NCI-H187 treated with DMSO at 0.1 percent for 48 hours (cell line): ENCODE measurements at regions not wholly inside any gene's neighbourhood (a gene's known extent, or its start where the extent isn't known, plus 50 kb on each side); places are given as distances from the start of the nearest gene placed in this dataset.
"Not testable (repeated sequence)": the region's sequence is repeated elsewhere in the genome, so short reads cannot be mapped to it uniquely, and the experiment has no call there.

Experiments
- DNase-seq: peaks from one replicate; lab custom pipeline; 2025; lab: John Stamatoyannopoulos, UW

GRCh38 chr17:70523426-70523825, 354.1 kb downstream of the KCNJ2 start:
- DNase-seq = no peak

DNA sequence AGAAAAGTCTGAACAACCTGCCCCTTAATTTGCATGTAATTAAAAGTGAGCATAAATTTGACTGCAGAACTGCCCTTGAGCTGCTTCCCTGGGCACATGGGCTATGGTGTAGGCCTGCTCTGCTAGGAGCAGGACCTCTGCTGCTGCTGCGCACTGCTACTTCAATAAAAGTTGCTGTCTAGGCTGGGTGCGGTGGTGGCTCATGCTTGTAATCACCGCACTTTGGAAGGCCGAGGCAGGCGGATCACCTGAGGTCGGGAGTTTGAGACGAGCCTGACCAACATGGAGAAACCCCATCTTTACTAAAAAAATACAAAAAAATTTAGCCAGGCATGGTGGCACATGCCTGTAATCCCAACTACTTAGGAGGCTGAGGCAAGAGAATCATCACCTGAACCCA, 355.7 kb downstream of the KCNJ2 start:
- not testable (repeated sequence) for DNase-seq

- DNase-seq = no peak
Observed at GRCh38 chr17:70525961-70526360, 356.6 kb downstream of the KCNJ2 start.

DNA sequence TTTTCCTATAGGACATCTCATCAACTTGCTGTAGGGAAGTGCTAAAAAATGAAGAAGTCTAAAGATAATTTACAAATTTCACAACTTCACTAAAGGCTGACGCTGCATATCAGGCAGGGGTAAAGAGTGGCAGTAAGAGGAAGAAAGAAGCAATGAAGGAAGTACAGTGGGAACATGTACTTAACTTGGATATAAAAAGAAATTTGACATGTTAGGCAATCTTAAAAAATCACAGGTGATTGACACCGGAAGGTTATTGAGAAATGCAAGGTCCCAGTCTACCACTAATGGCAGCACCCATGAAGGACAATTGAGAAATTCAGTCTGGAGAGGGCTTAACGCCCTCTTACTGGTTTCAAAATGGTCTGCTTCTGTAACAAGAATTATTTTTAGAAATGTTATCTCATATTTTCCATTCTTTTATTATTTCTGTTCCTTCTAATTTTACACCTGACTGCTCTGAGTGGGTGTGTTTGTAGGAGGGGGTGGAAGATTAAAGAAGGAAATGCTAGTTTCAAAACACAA, 358.1 kb downstream of the KCNJ2 start:
- no peak for DNase-seq

DNA sequence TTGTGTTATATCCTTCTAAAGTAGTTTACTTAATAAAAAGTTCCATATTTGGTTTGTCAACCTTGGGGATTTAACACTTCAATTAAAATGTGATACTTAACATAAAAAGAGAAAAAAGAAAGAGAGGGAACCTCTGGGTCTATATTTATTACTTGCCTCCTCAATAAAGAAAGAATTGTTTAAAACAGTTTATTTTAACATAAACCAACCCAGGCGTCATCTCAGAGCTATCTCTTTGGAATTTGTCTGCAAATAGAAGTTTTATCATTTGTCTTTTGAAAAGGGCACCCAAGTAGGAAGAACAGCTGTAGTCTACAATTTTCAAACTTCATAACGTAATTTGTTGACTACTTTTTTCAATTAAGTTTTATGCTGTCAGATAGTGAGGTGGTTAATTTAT, 364.1 kb downstream of the KCNJ2 start:
- DNase-seq = no peak

DNA sequence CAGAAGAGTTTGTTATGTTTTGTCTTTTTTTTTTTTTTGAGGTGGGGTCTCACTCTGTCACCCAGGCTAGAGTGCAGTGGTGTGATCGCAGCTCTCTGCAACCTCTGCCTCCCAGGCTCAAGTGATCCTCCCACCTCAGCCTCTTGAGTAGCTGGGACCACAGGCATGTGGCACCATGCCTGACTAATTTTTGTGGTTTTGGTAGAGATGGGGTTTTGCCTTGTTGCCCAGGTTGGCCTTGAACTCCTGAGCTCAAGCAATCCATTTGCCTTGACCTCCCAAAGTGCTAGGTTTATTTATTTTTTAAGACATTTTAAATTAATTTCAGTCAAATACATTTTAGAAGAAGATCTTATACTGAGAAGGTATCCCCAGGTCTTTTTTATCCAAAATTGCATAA, 366.7 kb downstream of the KCNJ2 start:
- no peak for DNase-seq

DNA sequence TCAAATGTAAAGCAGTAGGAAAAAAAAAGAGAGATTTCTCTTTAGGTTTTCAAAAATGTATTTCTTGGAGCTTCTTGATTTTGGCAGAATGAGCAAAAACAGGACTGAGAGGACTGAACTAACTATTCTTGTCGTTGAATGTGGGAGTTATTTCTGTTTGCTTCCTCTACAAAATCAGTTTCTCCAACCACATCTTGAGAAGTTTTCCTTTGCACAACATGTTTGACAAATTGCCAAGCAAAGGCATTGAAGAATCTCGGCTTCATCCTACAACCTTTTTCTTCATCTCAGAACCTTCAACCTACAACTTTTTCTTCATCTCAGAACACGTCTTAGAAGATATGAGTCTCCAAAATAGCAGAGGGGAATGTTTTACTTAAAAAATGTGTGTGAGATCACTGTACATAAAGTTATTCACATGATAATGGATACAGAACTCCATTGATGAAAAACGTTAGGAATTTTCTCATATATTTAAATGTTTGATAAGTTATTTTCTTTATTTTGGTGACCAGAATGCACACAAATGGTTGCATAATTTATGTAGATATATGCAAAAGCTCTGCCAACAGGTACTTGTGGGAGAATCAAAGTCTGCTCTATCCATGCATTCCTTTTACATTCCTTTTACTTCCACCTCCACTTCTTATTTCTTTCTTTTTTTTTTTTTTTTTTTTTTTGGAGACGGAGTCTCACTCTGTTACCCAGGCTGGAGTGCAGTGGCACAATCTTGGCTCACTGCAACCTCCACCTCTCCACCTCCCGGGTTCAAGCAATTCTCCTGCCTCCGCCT, 370.0 kb downstream of the KCNJ2 start:
- DNase-seq = no peak

DNA sequence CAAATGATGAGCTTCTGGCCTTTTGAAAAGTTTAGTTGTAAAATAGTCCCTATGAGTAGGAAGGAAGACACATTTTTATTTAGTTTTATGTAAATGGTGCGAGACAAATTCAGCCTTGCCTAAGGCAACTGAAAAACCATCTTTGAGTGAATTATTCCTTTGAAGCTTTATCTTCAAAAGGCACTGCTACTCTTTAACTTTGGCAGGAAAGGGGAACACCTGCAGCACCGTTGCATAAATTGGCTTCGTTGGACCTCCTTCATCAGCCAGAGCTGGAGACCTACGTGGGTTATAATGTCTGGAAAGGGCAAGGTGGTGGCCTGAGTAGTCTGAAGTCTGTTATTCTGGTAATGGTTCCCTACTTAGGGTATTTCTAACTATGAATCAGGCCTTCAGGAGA, 373.5 kb downstream of the KCNJ2 start:
- no peak for DNase-seq

GRCh38 chr17:70544317-70544716, 375.0 kb downstream of the KCNJ2 start:
- no peak for DNase-seq

DNA sequence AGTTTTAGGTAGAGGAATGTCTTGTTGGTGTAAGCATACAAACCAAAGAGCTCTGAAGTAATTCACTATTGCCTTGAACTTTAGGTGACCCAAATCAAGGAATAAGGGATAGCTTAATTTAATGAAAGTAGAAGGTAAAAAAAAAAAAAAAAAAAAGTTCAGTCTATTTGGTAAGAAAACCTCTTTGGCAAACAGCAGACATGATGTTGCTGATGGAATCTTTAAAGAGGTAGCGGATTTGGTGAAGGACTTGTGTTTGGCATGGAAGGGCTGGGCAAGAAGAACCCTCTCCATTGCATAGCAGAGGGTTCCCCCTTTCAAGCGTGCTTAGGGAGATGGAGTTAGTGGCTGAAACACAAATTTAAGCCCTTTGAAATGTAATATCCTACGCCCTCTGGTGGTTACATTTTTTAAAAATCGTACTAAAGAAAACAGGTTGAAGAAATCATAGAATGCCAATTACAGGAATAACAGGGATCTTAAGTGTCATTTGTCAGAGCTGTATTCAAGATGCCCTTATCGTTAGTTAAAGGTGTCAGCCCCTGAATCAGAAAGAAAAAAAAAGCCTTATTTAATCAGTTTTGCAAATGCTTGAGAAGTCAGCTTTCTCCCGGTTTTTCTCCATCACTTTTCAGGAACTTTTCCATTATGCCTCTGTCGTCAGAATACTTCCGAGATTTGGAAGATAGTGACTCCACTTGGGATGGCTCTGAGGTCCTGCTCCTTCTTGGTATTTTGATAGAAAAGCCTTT, 383.1 kb downstream of the KCNJ2 start:
- DNase-seq = no peak

DNA sequence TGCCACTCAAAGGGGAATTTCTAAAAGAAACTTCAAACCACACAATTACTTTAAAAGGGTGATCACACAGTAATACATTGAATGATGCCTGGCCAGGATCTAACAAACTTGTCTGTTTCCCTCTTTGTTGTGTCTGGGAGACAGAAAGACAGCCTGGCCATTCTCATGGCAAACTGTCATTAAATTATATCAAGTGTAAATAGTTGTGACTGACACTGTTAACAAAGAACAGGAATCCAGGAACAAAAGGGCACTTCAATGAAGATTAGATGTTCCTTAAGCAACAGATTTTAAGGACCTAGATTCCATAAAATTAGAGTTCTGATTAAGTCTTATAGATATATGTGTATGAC, 383.6 kb downstream of the KCNJ2 start:
- DNase-seq = no peak

GRCh38 chr17:70555723-70556122, 386.4 kb downstream of the KCNJ2 start:
- DNase-seq = no peak

GRCh38 chr17:70558821-70559220, 389.5 kb downstream of the KCNJ2 start:
- no peak for DNase-seq

GRCh38 chr17:70560471-70560870, 391.1 kb downstream of the KCNJ2 start:
- no peak for DNase-seq

GRCh38 chr17:70562137-70562536, 392.8 kb downstream of the KCNJ2 start:
- no peak for DNase-seq

DNA sequence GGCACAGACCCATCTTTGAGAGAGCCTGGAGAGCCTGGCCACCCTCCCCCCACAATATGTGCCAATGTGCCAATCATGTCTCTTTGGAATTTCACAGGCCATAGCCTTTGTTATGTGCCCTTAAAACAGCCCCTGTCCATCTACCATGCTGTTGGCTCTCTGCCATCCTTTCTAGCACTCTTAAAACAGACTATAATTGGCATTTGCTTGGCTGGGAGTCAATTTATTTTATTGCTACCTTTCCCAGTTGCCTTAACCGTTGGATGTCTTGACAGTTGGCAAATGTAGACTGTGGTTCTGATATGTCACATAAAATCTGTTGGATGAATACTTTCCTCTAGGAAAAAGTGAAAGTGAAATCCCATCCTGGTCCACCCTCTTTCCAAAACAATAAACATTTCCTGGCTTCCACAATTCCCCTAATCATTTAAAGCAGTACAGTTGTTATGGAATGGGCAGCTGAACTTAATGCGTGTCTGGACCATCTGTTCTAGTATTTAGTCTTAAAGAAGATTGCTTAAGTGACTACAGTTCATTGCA, 394.0 kb downstream of the KCNJ2 start:
- peak; percentile 39 for DNase-seq

DNA sequence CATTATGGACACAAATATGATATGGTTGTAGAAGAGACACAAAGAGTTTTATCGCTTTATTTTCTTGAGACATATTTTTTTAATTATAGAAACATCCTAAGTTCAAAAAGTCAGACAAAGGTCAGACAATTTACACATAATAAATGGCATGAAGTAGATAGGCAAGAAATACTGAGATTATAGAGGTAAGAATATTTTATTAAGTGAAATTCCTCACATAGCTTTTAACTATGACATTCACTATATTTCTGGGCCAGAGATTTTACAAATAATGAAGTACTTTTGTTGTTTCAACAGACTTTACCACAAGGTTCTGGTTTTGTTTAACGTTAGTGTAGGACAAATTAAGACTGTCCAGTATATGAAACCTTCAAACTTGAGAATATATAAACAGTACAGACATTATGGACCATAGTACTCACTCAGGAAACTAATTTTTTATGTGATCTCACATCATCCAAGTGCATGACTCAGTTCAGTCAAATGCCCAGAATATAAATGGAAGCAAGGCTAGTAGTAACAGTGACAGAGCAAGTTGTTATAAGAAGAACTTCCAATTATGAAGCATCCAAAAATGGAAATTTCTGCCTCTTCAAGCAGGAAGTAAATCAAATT, 394.8 kb downstream of the KCNJ2 start:
- no peak for DNase-seq

- no peak for DNase-seq
Observed at GRCh38 chr17:70569128-70569527, 399.8 kb downstream of the KCNJ2 start.

GRCh38 chr17:70577456-70577855, 408.1 kb downstream of the KCNJ2 start:
- DNase-seq = no peak

DNA sequence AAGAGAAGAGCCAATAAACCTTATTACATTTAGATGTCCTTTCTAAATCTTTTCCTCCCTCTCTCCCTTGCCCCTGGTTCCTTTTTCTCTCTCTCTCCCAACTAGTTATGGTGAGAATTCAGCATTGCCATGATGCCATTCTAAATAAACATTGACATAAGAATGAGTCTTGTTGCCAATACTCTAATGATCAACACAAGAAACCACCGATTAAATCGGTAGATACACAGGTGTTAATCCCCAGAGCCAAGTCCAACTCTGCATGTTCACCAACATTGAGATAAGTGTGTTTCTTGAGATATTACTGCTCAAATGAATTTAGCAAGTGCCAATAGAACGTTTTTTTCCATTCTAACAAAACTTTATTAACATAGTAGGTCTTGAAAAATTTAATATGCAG, 412.1 kb downstream of the KCNJ2 start:
- DNase-seq = no peak

DNA sequence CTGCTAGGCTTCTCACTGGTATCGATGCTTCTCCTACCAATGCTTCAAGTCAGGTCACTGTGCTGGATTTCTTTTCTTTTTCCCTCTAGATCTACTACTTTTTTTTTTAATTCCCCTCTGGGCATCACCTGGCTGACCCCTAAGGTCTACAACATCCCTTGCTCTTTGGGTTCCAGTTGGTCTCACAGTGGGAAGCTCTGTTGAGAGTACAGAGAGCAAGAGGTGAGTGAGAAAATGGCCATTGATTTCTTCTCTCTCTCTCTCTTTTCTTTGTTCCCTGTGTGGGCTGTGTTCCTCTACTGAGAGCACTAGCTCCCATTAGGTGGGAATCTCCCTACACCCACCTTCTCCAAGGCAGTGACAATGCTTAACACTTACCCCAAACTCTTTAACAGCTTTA, 413.4 kb downstream of the KCNJ2 start:
- DNase-seq = no peak

DNA sequence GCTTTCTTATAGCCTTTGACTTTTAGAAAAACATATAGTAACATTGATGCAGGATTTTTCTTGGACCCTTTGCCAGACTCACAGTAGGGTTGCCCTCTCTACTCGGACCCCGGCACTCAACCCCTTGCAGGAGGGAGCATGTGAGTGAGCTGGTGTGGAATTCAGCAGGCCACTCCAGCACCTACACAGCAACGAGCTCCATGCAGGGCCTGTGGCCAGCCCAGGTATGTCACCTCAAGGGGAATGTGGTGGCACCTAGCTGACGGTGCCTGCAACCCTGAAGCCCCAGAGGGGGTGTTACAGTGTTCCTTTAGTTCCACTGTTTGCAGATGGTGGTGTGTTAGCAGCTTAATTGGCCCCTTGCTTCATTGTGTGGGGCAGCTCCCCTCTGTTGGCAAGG, 414.9 kb downstream of the KCNJ2 start:
- no peak for DNase-seq

DNA sequence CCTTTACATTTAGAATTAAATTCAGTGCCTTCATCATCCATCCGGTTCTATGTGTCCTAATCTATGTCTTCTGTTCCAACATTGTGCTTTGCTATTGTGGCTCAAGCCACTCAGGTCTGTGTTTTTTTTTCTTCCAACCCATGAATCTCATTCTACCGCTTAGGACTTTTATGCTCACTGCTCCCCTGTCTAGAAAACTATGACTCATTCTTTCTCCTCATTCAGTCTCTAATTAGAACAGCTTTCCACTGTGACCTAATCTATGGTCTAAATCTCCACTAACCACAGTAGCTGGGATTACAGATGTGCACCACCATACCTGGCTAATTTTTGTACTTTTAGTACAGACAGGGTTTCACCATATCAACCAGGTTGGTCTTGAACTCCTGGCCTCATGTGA, 418.7 kb downstream of the KCNJ2 start:
- DNase-seq = no peak
